Gastroesophageal sphincter (tissue), 3 donors: ENCODE measurements at regions not wholly inside any gene's neighbourhood (a gene's known extent, or its start where the extent isn't known, plus 50 kb on each side); places are given as distances from the start of the nearest gene placed in this dataset.

Experiments
- POLR2A ChIP-seq, 2 donors: fragments of 450-650 bp; IDR thresholded peaks; one replicate each; pipeline ENCODE4 v1.6.1; 2017; ENCODE audit warnings: antibody characterized with exemption in 2 of 2, mild to moderate bottlenecking in 2 of 2, moderate library complexity in 1 of 2
- POLR2AphosphoS5 ChIP-seq: sonication (generic); formaldehyde crosslinking; IDR thresholded peaks from one replicate; pipeline ENCODE4 v1.6.1; 2017; ENCODE audit warnings: antibody characterized with exemption
- TF ChIP-seq, protein P1 (sequence below), 4 experiments: fragments of 200-600 bp in 2 of 4; fragments of 450-650 bp in 2 of 4; sonication (generic) in 1 of 4; IDR thresholded peaks; one replicate each; pipeline ENCODE4 v1.5.1; 2017 to 2019; ENCODE audit warnings: antibody characterized with exemption in 4 of 4, mild to moderate bottlenecking in 2 of 4, moderate library complexity in 2 of 4

DNA sequence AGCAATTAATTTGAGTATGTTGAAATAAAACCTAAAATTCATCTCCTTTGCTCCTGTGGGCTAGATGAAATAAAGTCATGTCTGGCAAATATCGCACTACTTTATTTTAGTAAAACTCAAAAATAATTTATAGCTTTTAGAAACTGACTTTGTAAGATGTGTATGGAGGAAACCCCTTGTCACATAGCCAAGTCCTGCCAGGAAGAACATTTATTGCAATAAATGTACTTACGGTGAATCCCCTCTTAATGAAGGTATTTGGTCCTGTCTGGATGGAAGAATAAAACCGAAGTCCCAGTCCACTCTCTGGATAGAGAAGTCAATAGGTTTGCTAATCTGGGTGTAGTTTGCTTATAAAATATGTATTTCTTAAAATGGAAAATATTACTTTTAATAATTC lies 1226.8 kb upstream of the MAP3K7 start:
- TF ChIP-seq POLR2A (IDR thresholded peaks at IDR 0.05): no peak
- no peak for TF ChIP-seq POLR2AphosphoS5
- TF ChIP-seq, protein P1, sequence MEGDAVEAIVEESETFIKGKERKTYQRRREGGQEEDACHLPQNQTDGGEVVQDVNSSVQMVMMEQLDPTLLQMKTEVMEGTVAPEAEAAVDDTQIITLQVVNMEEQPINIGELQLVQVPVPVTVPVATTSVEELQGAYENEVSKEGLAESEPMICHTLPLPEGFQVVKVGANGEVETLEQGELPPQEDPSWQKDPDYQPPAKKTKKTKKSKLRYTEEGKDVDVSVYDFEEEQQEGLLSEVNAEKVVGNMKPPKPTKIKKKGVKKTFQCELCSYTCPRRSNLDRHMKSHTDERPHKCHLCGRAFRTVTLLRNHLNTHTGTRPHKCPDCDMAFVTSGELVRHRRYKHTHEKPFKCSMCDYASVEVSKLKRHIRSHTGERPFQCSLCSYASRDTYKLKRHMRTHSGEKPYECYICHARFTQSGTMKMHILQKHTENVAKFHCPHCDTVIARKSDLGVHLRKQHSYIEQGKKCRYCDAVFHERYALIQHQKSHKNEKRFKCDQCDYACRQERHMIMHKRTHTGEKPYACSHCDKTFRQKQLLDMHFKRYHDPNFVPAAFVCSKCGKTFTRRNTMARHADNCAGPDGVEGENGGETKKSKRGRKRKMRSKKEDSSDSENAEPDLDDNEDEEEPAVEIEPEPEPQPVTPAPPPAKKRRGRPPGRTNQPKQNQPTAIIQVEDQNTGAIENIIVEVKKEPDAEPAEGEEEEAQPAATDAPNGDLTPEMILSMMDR (IDR thresholded peaks at IDR 0.05): no peak
